ENCODE measurements at regions not wholly inside any gene's neighbourhood (a gene's known extent, or its start where the extent isn't known, plus 50 kb on each side); places are given as distances from the start of the nearest gene placed in this dataset.

- H3K9me2 ChIP-seq (ENCODE audit: insufficient read depth, low read length): no peaks in the 10 kb centered on the region
- H3K4me2 ChIP-seq (ENCODE audit: low read length): no peak overlapping the region
- H2AFZ ChIP-seq (ENCODE audit: low read length): no peak overlapping the region
- H3K79me2 ChIP-seq (ENCODE audit: insufficient read depth, low read depth, low read length): no peaks in the 10 kb centered on the region
- BruUV-seq (replicated peaks): no TSS peak
- no peaks in the 10 kb centered on the region for H3K9me3 ChIP-seq (ENCODE audit: low read length)
- CTCF ChIA-PET (ENCODE audit: unreplicated experiment): no interaction called here
- H3K27ac ChIP-seq (ENCODE audit: low read depth, low read length, poor library complexity, severe bottlenecking): no peak overlapping the region
- no peak for TF ChIP-seq EZH2phosphoT487 (IDR thresholded peaks at IDR 0.05; ENCODE audit: borderline replicate concordance, low read depth, low read length)
- no peak for TF ChIP-seq CTCF (conservative IDR thresholded peaks at IDR 0.05; ENCODE audit: low read length)
- DNase-seq (ENCODE audit: low spot score): no peak
- H3K36me3 ChIP-seq (ENCODE audit: insufficient read depth, low read length): no peaks in the 10 kb centered on the region
- intact Hi-C loops (cut with micrococcal nuclease; ENCODE audit: unreplicated experiment): no loop called here
- no peaks in the 10 kb centered on the region for H3K4me1 ChIP-seq (ENCODE audit: insufficient read depth, low read length, poor library complexity, severe bottlenecking)
- no peak overlapping the region for H3K4me3 ChIP-seq (ENCODE audit: low read depth, low read length, poor library complexity, severe bottlenecking)
- H4K20me1 ChIP-seq (ENCODE audit: insufficient read depth, low read length): no peaks in the 10 kb centered on the region
- POLR2A ChIA-PET: no interaction called here
These were observed 55.1 kb upstream of the GJA5 start for GRCh38 chr1:147815503-147815902.

DNA sequence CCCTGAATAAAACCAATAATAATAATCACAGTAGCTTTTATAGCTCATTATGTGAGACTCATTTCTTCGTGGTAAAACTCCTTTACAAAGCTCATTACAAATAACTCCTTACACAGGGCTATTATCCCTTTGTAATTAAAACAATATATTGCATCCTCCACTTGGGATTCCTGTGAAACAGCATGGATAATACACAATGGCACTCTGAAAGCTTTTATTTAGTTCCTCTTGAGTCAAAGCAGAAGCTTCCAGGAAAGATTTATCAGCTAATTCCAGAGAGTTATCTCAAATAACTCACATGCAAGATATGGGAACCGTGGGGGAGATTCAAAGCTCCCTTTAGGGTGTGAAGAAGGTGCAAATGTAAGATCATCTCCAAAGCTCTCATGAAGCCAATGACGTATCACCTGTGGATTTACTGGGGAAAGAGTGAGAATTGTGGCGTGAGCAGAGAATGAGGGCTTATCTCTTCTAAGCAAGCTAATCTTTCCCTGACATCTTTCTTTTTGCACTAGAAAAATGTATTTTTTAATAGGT is 60.4 kb upstream of the GJA5 start:
- Histone ChIP-seq H2AFZ (ENCODE audit: low read length) (no peak overlapping the region), H3K4me1 (ENCODE audit: insufficient read depth, low read length, poor library complexity, severe bottlenecking) (no peaks in the 10 kb centered on the region), H3K4me2 (ENCODE audit: low read length) (no peak overlapping the region), H3K27ac (ENCODE audit: low read depth, low read length, poor library complexity, severe bottlenecking) (no peak overlapping the region), H3K4me3 (ENCODE audit: low read depth, low read length, poor library complexity, severe bottlenecking) (no peak overlapping the region), H3K36me3 (ENCODE audit: insufficient read depth, low read length) (no peaks in the 10 kb centered on the region), H3K9me2 (ENCODE audit: insufficient read depth, low read length) (no peaks in the 10 kb centered on the region), H3K79me2 (ENCODE audit: insufficient read depth, low read depth, low read length) (no peaks in the 10 kb centered on the region), H3K9me3 (ENCODE audit: low read length) (no peaks in the 10 kb centered on the region), H4K20me1 (ENCODE audit: insufficient read depth, low read length) (no peaks in the 10 kb centered on the region)
- no peak for DNase-seq (ENCODE audit: low spot score)
- intact Hi-C loops (cut with micrococcal nuclease; ENCODE audit: unreplicated experiment): no loop called here
- ChIA-PET CTCF (ENCODE audit: unreplicated experiment) (interaction anchor here (0.8 kb wide), 1 partner anchor 15 kb away, joined by 3 read pairs; no protein-coding TSS in a partner anchor), POLR2A (interaction anchor here (1.0 kb wide), 2 partner anchors 11 to 17 kb away, joined by 3 to 4 read pairs; no protein-coding TSS in a partner anchor)
- TF ChIP-seq EZH2phosphoT487 (IDR thresholded peaks at IDR 0.05; ENCODE audit: borderline replicate concordance, low read depth, low read length): no peak
- TF ChIP-seq CTCF (conservative IDR thresholded peaks at IDR 0.05; ENCODE audit: low read length): no peak
- BruUV-seq (replicated peaks): no TSS peak

DNA sequence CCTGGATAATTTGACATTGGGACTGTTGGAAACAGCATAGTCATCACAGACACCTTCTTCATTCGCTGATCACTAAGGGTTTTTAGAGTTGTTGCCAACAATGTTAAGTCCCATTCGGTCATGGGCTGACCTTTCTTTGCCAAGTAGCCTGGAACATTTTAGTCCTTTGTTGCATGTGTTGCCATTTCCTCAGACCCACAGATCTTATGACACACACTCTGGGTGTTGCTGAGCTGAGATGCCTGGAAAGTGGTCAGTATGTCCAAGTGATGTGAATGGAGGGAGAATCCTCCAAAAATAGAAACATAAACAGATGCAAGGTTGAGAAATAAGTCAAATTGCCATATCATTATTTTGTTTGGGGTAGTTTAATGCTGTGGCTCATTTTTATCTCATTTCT is 61.5 kb upstream of the GJA5 start:
- Histone ChIP-seq H3K9me3 (ENCODE audit: low read length) (no peaks in the 10 kb centered on the region), H3K79me2 (ENCODE audit: insufficient read depth, low read depth, low read length) (no peaks in the 10 kb centered on the region), H3K4me1 (ENCODE audit: insufficient read depth, low read length, poor library complexity, severe bottlenecking) (no peaks in the 10 kb centered on the region), H4K20me1 (ENCODE audit: insufficient read depth, low read length) (no peaks in the 10 kb centered on the region), H3K9me2 (ENCODE audit: insufficient read depth, low read length) (no peaks in the 10 kb centered on the region), H2AFZ (ENCODE audit: low read length) (no peak overlapping the region), H3K27ac (ENCODE audit: low read depth, low read length, poor library complexity, severe bottlenecking) (no peak overlapping the region), H3K4me3 (ENCODE audit: low read depth, low read length, poor library complexity, severe bottlenecking) (no peak overlapping the region), H3K36me3 (ENCODE audit: insufficient read depth, low read length) (no peaks in the 10 kb centered on the region), H3K4me2 (ENCODE audit: low read length) (no peak overlapping the region)
- POLR2A ChIA-PET: no interaction called here
- CTCF ChIA-PET (ENCODE audit: unreplicated experiment): no interaction called here
- intact Hi-C loops (cut with micrococcal nuclease; ENCODE audit: unreplicated experiment): no loop called here
- DNase-seq (ENCODE audit: low spot score): no peak
- TF ChIP-seq EZH2phosphoT487 (IDR thresholded peaks at IDR 0.05; ENCODE audit: borderline replicate concordance, low read depth, low read length): no peak
- TF ChIP-seq CTCF (conservative IDR thresholded peaks at IDR 0.05; ENCODE audit: low read length): no peak
- BruUV-seq (replicated peaks): no TSS peak

All from OCI-LY7 (cell line).